ENCODE measurements at regions not wholly inside any gene's neighbourhood (a gene's known extent, or its start where the extent isn't known, plus 50 kb on each side); places are given as distances from the start of the nearest gene placed in this dataset.

GRCh38 chr1:190759807-190760206 is 282.1 kb upstream of the BRINP3 start:
- no peak for TF ChIP-seq RXRB (CRISPR knock-in tag; IDR thresholded peaks at IDR 0.05; ENCODE audit: borderline replicate concordance)
- no peak for TF ChIP-seq ZBTB49 (CRISPR knock-in tag; IDR thresholded peaks at IDR 0.05; ENCODE audit: borderline replicate concordance)
- TF ChIP-seq GABPB1 (CRISPR knock-in tag; IDR thresholded peaks at IDR 0.05), result no peak
- no peak for TF ChIP-seq RAD21 (CRISPR knock-in tag; IDR thresholded peaks at IDR 0.05)
- no peak for TF ChIP-seq MAZ (IDR thresholded peaks at IDR 0.05; ENCODE audit: borderline replicate concordance, low read depth, low read length)
- TF ChIP-seq MAZ (CRISPR knock-in tag; IDR thresholded peaks at IDR 0.05; ENCODE audit: low read depth), result no peak
- no peak for TF ChIP-seq ZNF180 (CRISPR knock-in tag; IDR thresholded peaks at IDR 0.05; ENCODE audit: borderline replicate concordance, low read depth)
- no peak for TF ChIP-seq ZNF274 (CRISPR knock-in tag; IDR thresholded peaks at IDR 0.05)
- no peak for TF ChIP-seq CTCF (CRISPR knock-in tag; IDR thresholded peaks at IDR 0.05)
- TF ChIP-seq JUN (CRISPR knock-in tag; IDR thresholded peaks at IDR 0.05), result no peak
- TF ChIP-seq TCF12 (IDR thresholded peaks at IDR 0.05), result no peak
- no peak for TF ChIP-seq TCF12 (CRISPR knock-in tag; IDR thresholded peaks at IDR 0.05)
- no peak for TF ChIP-seq ZNF230 (CRISPR knock-in tag; IDR thresholded peaks at IDR 0.05)
- no peak for TF ChIP-seq SNRNP70 (IDR thresholded peaks at IDR 0.05; ENCODE audit: low read depth, low read length)

Data from HepG2 (cell line).